ENCODE measurements at regions not wholly inside any gene's neighbourhood (a gene's known extent, or its start where the extent isn't known, plus 50 kb on each side); places are given as distances from the start of the nearest gene placed in this dataset.

- Histone ChIP-seq H3K4me2 (replicated peaks; ENCODE audit: low read depth, low read length, poor library complexity, severe bottlenecking) (no peak overlapping the region), H3K9me3 (ENCODE audit: control extremely low read depth in 1 of 3, control insufficient read depth in 2 of 3, insufficient read depth in 1 of 3, low read length in 2 of 3) (peaks cover 0 to 3% (median 0%) of the 10 kb centered on the region in 3 donors), H4K20me1 (ENCODE audit: control insufficient read depth, insufficient read depth, low read length, poor library complexity, severe bottlenecking) (no peaks in the 10 kb centered on the region), H3K36me3 (replicated peaks in 1 of 2; ENCODE audit: control extremely low read depth in 1 of 2, control insufficient read depth in 1 of 2, extremely low read depth in 1 of 2, insufficient read depth in 2 of 2, low read length in 1 of 2) (no peaks in the 10 kb centered on the region), H3K4me3 (ENCODE audit: control extremely low read depth in 1 of 5, extremely low read depth in 1 of 5, insufficient read depth in 1 of 5, low read depth in 2 of 5, low read length in 4 of 5) (no peak overlapping the region), H3K79me2 (ENCODE audit: control insufficient read depth, insufficient read depth, low read length) (no peaks in the 10 kb centered on the region), H3K27me3 (replicated peaks in 1 of 4; ENCODE audit: control extremely low read depth in 1 of 4, control insufficient read depth in 3 of 4, insufficient read depth in 4 of 4, low read length in 3 of 4) (no peaks in the 10 kb centered on the region), H3K4me1 (ENCODE audit: control insufficient read depth in 2 of 2, insufficient read depth in 2 of 2, low read length in 2 of 2) (no peaks in the 10 kb centered on the region), H2AFZ (ENCODE audit: insufficient read depth, low read depth, low read length, poor library complexity, severe bottlenecking) (no peak overlapping the region), H3K9ac (ENCODE audit: low read length) (no peak overlapping the region), H3K27ac (ENCODE audit: low read length in 2 of 2) (no peak overlapping the region)
- ATAC-seq (ENCODE audit: low read depth) (no peak), DNase-seq (no peak)
- POLR2A ChIA-PET = no interaction called here
- no peak overlapping the region for H3K4me3 Mint-ChIP-seq
- no peaks in the 10 kb centered on the region for H3K27me3 Mint-ChIP-seq
- WGBS (ENCODE audit: insufficient coverage) = 78% methylated on average over 2 of the region's 5 CpGs
- no peak overlapping the region for H3K27ac Mint-ChIP-seq
- no peaks in the 10 kb centered on the region for H3K9me3 Mint-ChIP-seq (ENCODE audit: insufficient read depth)
- no peak for TF ChIP-seq EZH2 (IDR thresholded peaks at IDR 0.05; ENCODE audit: borderline replicate concordance, insufficient read depth, low read depth, low read length, poor library complexity, severe bottlenecking)
- TF ChIP-seq CTCF (IDR thresholded peaks at IDR 0.05) = no peak
- no peaks in the 10 kb centered on the region for H3K4me1 Mint-ChIP-seq
- CTCF ChIA-PET = no interaction called here
- intact Hi-C loops (cut with micrococcal nuclease) = no loop called here
Measured at GRCh38 chr10:3689871-3690510, 95.0 kb downstream of the KLF6 start.

- H3K27me3 ChIP-seq (replicated peaks in 1 of 4; ENCODE audit: control extremely low read depth in 1 of 4, control insufficient read depth in 3 of 4, insufficient read depth in 4 of 4, low read length in 3 of 4) = no peaks in the 10 kb centered on the region
- ATAC-seq (ENCODE audit: low read depth) (no peak), DNase-seq (no peak)
- intact Hi-C loops (cut with micrococcal nuclease) = no loop called here
- no peak overlapping the region for H3K27ac Mint-ChIP-seq
- H3K4me2 ChIP-seq (replicated peaks; ENCODE audit: low read depth, low read length, poor library complexity, severe bottlenecking) = no peak overlapping the region
- H3K4me3 ChIP-seq (ENCODE audit: control extremely low read depth in 1 of 5, extremely low read depth in 1 of 5, insufficient read depth in 1 of 5, low read depth in 2 of 5, low read length in 4 of 5) = no peak overlapping the region
- H4K20me1 ChIP-seq (ENCODE audit: control insufficient read depth, insufficient read depth, low read length, poor library complexity, severe bottlenecking) = no peaks in the 10 kb centered on the region
- H3K9me3 ChIP-seq (ENCODE audit: control extremely low read depth in 1 of 3, control insufficient read depth in 2 of 3, insufficient read depth in 1 of 3, low read length in 2 of 3) = peaks cover 0 to 3% (median 0%) of the 10 kb centered on the region in 3 donors
- no peaks in the 10 kb centered on the region for H3K36me3 ChIP-seq (replicated peaks in 1 of 2; ENCODE audit: control extremely low read depth in 1 of 2, control insufficient read depth in 1 of 2, extremely low read depth in 1 of 2, insufficient read depth in 2 of 2, low read length in 1 of 2)
- H3K9ac ChIP-seq (ENCODE audit: low read length) = no peak overlapping the region
- H3K9me3 Mint-ChIP-seq (ENCODE audit: insufficient read depth) = no peaks in the 10 kb centered on the region
- no peaks in the 10 kb centered on the region for H3K27me3 Mint-ChIP-seq
- H3K4me1 Mint-ChIP-seq = no peaks in the 10 kb centered on the region
- 79% methylated on average over 4 of the region's 5 CpGs for WGBS (ENCODE audit: insufficient coverage)
- no peak overlapping the region for H2AFZ ChIP-seq (ENCODE audit: insufficient read depth, low read depth, low read length, poor library complexity, severe bottlenecking)
- ChIA-PET POLR2A (no interaction called here), CTCF (no interaction called here)
- H3K79me2 ChIP-seq (ENCODE audit: control insufficient read depth, insufficient read depth, low read length) = no peaks in the 10 kb centered on the region
- no peak overlapping the region for H3K27ac ChIP-seq (ENCODE audit: low read length in 2 of 2)
- no peak overlapping the region for H3K4me3 Mint-ChIP-seq
- H3K4me1 ChIP-seq (ENCODE audit: control insufficient read depth in 2 of 2, insufficient read depth in 2 of 2, low read length in 2 of 2) = no peaks in the 10 kb centered on the region
- TF ChIP-seq EZH2 (IDR thresholded peaks at IDR 0.05; ENCODE audit: borderline replicate concordance, insufficient read depth, low read depth, low read length, poor library complexity, severe bottlenecking) (no peak), CTCF (IDR thresholded peaks at IDR 0.05) (no peak)
Measured at GRCh38 chr10:3687510-3688081, 97.4 kb downstream of the KLF6 start.

Measured in B cell (primary cell).